ENCODE measurements at regions not wholly inside any gene's neighbourhood (a gene's known extent, or its start where the extent isn't known, plus 50 kb on each side); places are given as distances from the start of the nearest gene placed in this dataset.

- no peak for FAIRE-seq
These were observed 95.4 kb downstream of the DIPK2A start for GRCh38 chr3:144067059-144067458.

GRCh38 chr3:144073698-144074097 lies 102.1 kb downstream of the DIPK2A start:
- FAIRE-seq: no peak
- no peak for DNase-seq (ENCODE audit: insufficient read length, low spot score)

More at GRCh38 chr3:144067059-144067458, 95.4 kb downstream of the DIPK2A start:
- DNase-seq (ENCODE audit: insufficient read length, low spot score): no peak

- DNase-seq (ENCODE audit: insufficient read length, low spot score): no peak
- FAIRE-seq: no peak
These were observed 108.0 kb downstream of the DIPK2A start for GRCh38 chr3:144079634-144080033.

- no peak for FAIRE-seq
- no peak for DNase-seq (ENCODE audit: insufficient read length, low spot score)
These were observed 113.3 kb downstream of the DIPK2A start for GRCh38 chr3:144084929-144085328.

- no peak for DNase-seq (ENCODE audit: insufficient read length, low spot score)
- FAIRE-seq: no peak
These were observed 114.3 kb downstream of the DIPK2A start for GRCh38 chr3:144085964-144086363.

- FAIRE-seq (no peak), DNase-seq (ENCODE audit: insufficient read length, low spot score) (no peak)
These were observed 124.4 kb downstream of the DIPK2A start for GRCh38 chr3:144096016-144096415.

- no peak for DNase-seq (ENCODE audit: insufficient read length, low spot score)
- FAIRE-seq: no peak
These were observed 125.5 kb downstream of the DIPK2A start for GRCh38 chr3:144097163-144097562.

- no peak for DNase-seq (ENCODE audit: insufficient read length, low spot score)
- FAIRE-seq: no peak
These were observed 127.1 kb downstream of the DIPK2A start for GRCh38 chr3:144098691-144099090.

GRCh38 chr3:144102421-144102820 lies 130.8 kb downstream of the DIPK2A start:
- FAIRE-seq (no peak), DNase-seq (ENCODE audit: insufficient read length, low spot score) (no peak)

GRCh38 chr3:144104186-144104585 lies 132.6 kb downstream of the DIPK2A start:
- no peak for DNase-seq (ENCODE audit: insufficient read length, low spot score)

GRCh38 chr3:144104679-144105078 lies 133.1 kb downstream of the DIPK2A start:
- DNase-seq (ENCODE audit: insufficient read length, low spot score): no peak
- no peak for FAIRE-seq

More at GRCh38 chr3:144104186-144104585, 132.6 kb downstream of the DIPK2A start:
- FAIRE-seq: no peak

- no peak for DNase-seq (ENCODE audit: insufficient read length, low spot score)
- FAIRE-seq: no peak
These were observed 133.9 kb downstream of the DIPK2A start for GRCh38 chr3:144105542-144105941.

GRCh38 chr3:144106970-144107369 lies 135.3 kb downstream of the DIPK2A start:
- FAIRE-seq: no peak
- no peak for DNase-seq (ENCODE audit: insufficient read length, low spot score)

- DNase-seq (ENCODE audit: insufficient read length, low spot score) (no peak), FAIRE-seq (no peak)
These were observed 136.3 kb downstream of the DIPK2A start for GRCh38 chr3:144107923-144108322.

GRCh38 chr3:144109944-144110343 lies 138.3 kb downstream of the DIPK2A start:
- peak; percentile 2 for DNase-seq (ENCODE audit: insufficient read length, low spot score)
- peak; percentile 28 for FAIRE-seq

GRCh38 chr3:144112036-144112435 lies 140.4 kb downstream of the DIPK2A start:
- DNase-seq (ENCODE audit: insufficient read length, low spot score) (no peak), FAIRE-seq (no peak)

- FAIRE-seq: no peak
These were observed 140.8 kb downstream of the DIPK2A start for GRCh38 chr3:144112437-144112836.

GRCh38 chr3:144114767-144115166 lies 143.1 kb downstream of the DIPK2A start:
- no peak for FAIRE-seq
- DNase-seq (ENCODE audit: insufficient read length, low spot score): no peak

More at GRCh38 chr3:144112437-144112836, 140.8 kb downstream of the DIPK2A start:
- no peak for DNase-seq (ENCODE audit: insufficient read length, low spot score)

GRCh38 chr3:144119633-144120032 lies 148.0 kb downstream of the DIPK2A start:
- DNase-seq (ENCODE audit: insufficient read length, low spot score): no peak

GRCh38 chr3:144121661-144122060 lies 150.0 kb downstream of the DIPK2A start:
- DNase-seq (ENCODE audit: insufficient read length, low spot score) (no peak), FAIRE-seq (no peak)

More at GRCh38 chr3:144119633-144120032, 148.0 kb downstream of the DIPK2A start:
- FAIRE-seq: no peak

GRCh38 chr3:144127014-144127413 lies 155.4 kb downstream of the DIPK2A start:
- DNase-seq (ENCODE audit: insufficient read length, low spot score): no peak
- FAIRE-seq: no peak

- no peak for FAIRE-seq
- DNase-seq (ENCODE audit: insufficient read length, low spot score): no peak
These were observed 156.1 kb downstream of the DIPK2A start for GRCh38 chr3:144127700-144128099.

Measured in GM19239 (cell line).